Testis (tissue), 2 donors: ENCODE measurements at regions not wholly inside any gene's neighbourhood (a gene's known extent, or its start where the extent isn't known, plus 50 kb on each side); places are given as distances from the start of the nearest gene placed in this dataset.
"Not testable (repeated sequence)": the region's sequence is repeated elsewhere in the genome, so short reads cannot be mapped to it uniquely, and the experiment has no call there.

Source experiments
- DNase-seq: peaks from one replicate; pipeline ENCODE4 v3.0.0-alpha.2; 2019
- H3K27ac ChIP-seq, 2 donors: fragments of 200-600 bp; sonication (generic); one replicate each; pipeline ENCODE4 v1.5.1; 2019
- H3K27me3 ChIP-seq: fragments of 200-600 bp; sonication (generic); one replicate; pipeline ENCODE4 v1.5.1; 2019
- H3K36me3 ChIP-seq: fragments of 200-600 bp; sonication (generic); one replicate; pipeline ENCODE4 v1.5.1; 2017; ENCODE audit warnings: low read depth; ENCODE audit errors: missing control alignments
- H3K4me1 ChIP-seq: fragments of 200-600 bp; sonication (generic); one replicate; pipeline ENCODE4 v1.5.1; 2019
- H3K4me3 ChIP-seq, 2 donors: fragments of 200-600 bp; sonication (generic); one replicate each; pipeline ENCODE4 v1.5.1; 2017 to 2019
- H3K9me3 ChIP-seq: fragments of 200-600 bp; sonication (generic); one replicate; pipeline ENCODE4 v1.5.1; 2017
- POLR2A ChIP-seq: fragments of 450-650 bp; IDR thresholded peaks from one replicate; pipeline ENCODE4 v1.6.1; 2017; ENCODE audit warnings: antibody characterized with exemption, mild to moderate bottlenecking, moderate library complexity
- WGBS, 2 donors: methylation state at CpG; one replicate each; pipeline ENCODE4 v1.1.5; 2018; 5-methylcytosine and 5-hydroxymethylcytosine counted together
- intact Hi-C: fragments of 100-400 bp; cut with DNase I; formaldehyde crosslinking; loops from one replicate; pipeline ENCODE4 v1.15.1; 2023; ENCODE audit warnings: low total_unique reads
- TF ChIP-seq, protein P1 (sequence below), 3 experiments: fragments of 450-650 bp in 2 of 3; fragments of 200-600 bp in 1 of 3; sonication (generic) in 1 of 3; IDR thresholded peaks; one replicate each; pipeline ENCODE4 v1.5.1; 2016 to 2019; ENCODE audit warnings: antibody characterized with exemption in 3 of 3, mild to moderate bottlenecking in 2 of 3, moderate library complexity in 1 of 3

- WGBS, 2 donors = 57 to 69% methylated on average over 5 of the region's 5 CpGs
- no peaks in the 10 kb centered on the region for H3K4me1 ChIP-seq
- TF ChIP-seq POLR2A = no peak
- TF ChIP-seq, protein P1, sequence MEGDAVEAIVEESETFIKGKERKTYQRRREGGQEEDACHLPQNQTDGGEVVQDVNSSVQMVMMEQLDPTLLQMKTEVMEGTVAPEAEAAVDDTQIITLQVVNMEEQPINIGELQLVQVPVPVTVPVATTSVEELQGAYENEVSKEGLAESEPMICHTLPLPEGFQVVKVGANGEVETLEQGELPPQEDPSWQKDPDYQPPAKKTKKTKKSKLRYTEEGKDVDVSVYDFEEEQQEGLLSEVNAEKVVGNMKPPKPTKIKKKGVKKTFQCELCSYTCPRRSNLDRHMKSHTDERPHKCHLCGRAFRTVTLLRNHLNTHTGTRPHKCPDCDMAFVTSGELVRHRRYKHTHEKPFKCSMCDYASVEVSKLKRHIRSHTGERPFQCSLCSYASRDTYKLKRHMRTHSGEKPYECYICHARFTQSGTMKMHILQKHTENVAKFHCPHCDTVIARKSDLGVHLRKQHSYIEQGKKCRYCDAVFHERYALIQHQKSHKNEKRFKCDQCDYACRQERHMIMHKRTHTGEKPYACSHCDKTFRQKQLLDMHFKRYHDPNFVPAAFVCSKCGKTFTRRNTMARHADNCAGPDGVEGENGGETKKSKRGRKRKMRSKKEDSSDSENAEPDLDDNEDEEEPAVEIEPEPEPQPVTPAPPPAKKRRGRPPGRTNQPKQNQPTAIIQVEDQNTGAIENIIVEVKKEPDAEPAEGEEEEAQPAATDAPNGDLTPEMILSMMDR (IDR thresholded peaks at IDR 0.05) = no peak
- no peak overlapping the region for H3K27ac ChIP-seq
- H3K36me3 ChIP-seq = no peaks in the 10 kb centered on the region
- DNase-seq = no peak
- intact Hi-C loops = no loop called here
- no peak overlapping the region for H3K4me3 ChIP-seq
- no peaks in the 10 kb centered on the region for H3K27me3 ChIP-seq
- no peaks in the 10 kb centered on the region for H3K9me3 ChIP-seq
Measured at GRCh38 chr5:10018201-10019069, 231.3 kb downstream of the ATPSCKMT start.

DNA sequence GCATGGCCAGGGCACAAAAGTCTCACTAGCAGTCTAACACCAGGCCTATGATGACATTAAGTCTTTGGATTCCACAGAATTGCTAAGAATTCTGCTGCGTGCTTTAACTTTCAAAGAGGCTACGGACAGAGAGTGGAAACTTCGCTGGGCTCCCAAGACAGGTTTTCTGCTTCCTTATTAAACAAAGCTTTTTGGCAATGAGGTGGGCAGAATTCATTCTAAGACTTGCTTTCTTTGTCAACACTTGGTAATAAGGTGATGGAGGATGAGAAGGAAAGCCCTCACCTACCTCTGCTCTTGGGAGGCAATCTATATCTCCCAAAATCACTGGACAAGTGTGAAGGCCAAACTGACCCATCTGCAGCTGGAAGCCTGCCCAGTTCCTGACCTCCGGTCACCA lies 231.9 kb downstream of the ATPSCKMT start:
- no peak for DNase-seq
- H3K9me3 ChIP-seq = no peaks in the 10 kb centered on the region
- no peaks in the 10 kb centered on the region for H3K27me3 ChIP-seq
- TF ChIP-seq, protein P1 (IDR thresholded peaks at IDR 0.05) = no peak
- no peak for TF ChIP-seq POLR2A
- H3K36me3 ChIP-seq = no peaks in the 10 kb centered on the region
- no peak overlapping the region for H3K27ac ChIP-seq
- no peaks in the 10 kb centered on the region for H3K4me1 ChIP-seq
- H3K4me3 ChIP-seq = no peak overlapping the region
- intact Hi-C loops = no loop called here
- 67 to 70% methylated on average over 4 of the region's 4 CpGs for WGBS, 2 donors

GRCh38 chr5:10016559-10016958 lies 233.1 kb downstream of the ATPSCKMT start:
- WGBS, 2 donors = 79 to 83% methylated on average over 7 to 8 of the region's 8 CpGs
- DNase-seq, intact Hi-C loops: not testable (repeated sequence)

DNA sequence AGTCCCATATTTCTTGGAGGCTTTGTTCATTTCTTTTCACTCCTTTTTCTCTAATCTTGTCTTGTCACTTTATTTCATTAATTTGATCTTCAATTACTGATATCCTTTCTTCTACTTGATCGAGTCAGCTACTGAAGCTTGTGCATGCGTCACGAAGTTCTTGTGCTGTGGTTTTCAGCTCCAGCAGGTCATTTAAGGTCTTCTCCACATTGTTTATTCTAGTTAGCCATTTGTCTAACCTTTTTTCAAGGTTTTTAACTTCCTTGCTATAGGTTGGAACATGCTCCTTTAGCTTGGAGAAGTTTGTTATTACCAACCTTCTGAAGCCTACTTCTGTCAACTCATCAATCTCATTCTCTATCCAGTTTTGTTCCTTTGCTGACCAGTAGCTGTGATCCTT lies 234.0 kb downstream of the ATPSCKMT start:
- intact Hi-C loops, H3K9me3 ChIP-seq, DNase-seq, H3K27me3 ChIP-seq, H3K4me1 ChIP-seq, H3K27ac ChIP-seq, H3K36me3 ChIP-seq, H3K4me3 ChIP-seq: not testable (repeated sequence)
- WGBS, 2 donors = 92% methylated on average over 3 of the region's 3 CpGs

More at GRCh38 chr5:10016559-10016958, 233.1 kb downstream of the ATPSCKMT start:
- not testable (repeated sequence) for H3K4me1 ChIP-seq, H3K36me3 ChIP-seq, H3K4me3 ChIP-seq, H3K27ac ChIP-seq, H3K9me3 ChIP-seq, H3K27me3 ChIP-seq

- intact Hi-C loops = no loop called here
- 56 to 59% methylated on average over 1 of the region's 1 CpG for WGBS, 2 donors
- DNase-seq = no peak
- no peaks in the 10 kb centered on the region for H3K27me3 ChIP-seq
- H3K4me3 ChIP-seq = no peak overlapping the region
- no peaks in the 10 kb centered on the region for H3K36me3 ChIP-seq
- no peaks in the 10 kb centered on the region for H3K4me1 ChIP-seq
- no peak overlapping the region for H3K27ac ChIP-seq
- no peaks in the 10 kb centered on the region for H3K9me3 ChIP-seq
- TF ChIP-seq POLR2A = no peak
- TF ChIP-seq, protein P1 (IDR thresholded peaks at IDR 0.05) = no peak
Measured at GRCh38 chr5:10009802-10010201, 239.9 kb downstream of the ATPSCKMT start.

- no peak for TF ChIP-seq POLR2A
- TF ChIP-seq, protein P1 (IDR thresholded peaks at IDR 0.05) = no peak
- 69 to 79% methylated on average over 4 of the region's 4 CpGs for WGBS, 2 donors
- H3K27ac ChIP-seq = no peak overlapping the region
Measured at GRCh38 chr5:9987101-9987500, 262.6 kb downstream of the ATPSCKMT start.

More at GRCh38 chr5:9987101-9987500, 262.6 kb downstream of the ATPSCKMT start:
- Histone ChIP-seq H3K4me1 (no peaks in the 10 kb centered on the region), H3K4me3 (no peak overlapping the region), H3K27me3 (no peaks in the 10 kb centered on the region), H3K9me3 (no peaks in the 10 kb centered on the region), H3K36me3 (no peaks in the 10 kb centered on the region)
- DNase-seq = no peak
- intact Hi-C loops = no loop called here
